ENCODE measurements at regions not wholly inside any gene's neighbourhood (a gene's known extent, or its start where the extent isn't known, plus 50 kb on each side); places are given as distances from the start of the nearest gene placed in this dataset.

DNA sequence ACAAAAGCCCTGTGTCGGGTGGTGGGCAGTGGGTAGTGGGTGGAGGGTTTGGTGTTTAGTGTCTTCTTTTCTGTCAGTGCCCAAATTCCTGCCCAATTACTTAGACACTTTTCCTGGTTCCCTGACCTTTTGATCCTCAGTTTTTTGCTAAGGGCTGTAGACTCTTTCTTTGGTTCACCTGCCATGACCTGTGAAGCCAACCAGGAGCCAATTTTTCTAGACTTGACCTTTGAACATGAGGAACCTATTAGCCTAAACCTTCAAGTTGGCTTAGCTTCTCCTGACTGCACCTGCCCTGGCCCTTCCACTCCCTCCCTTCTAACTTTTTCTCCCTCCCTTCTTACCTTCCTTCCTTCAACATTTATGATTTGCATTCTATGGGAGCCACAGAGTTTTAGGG lies 94.5 kb downstream of the MID1IP1 start:
- no peak for TF ChIP-seq EP300 (IDR thresholded peaks at IDR 0.05)
- TF ChIP-seq POLR2A (IDR thresholded peaks at IDR 0.05) = no peak

Measured in ovary (tissue), 1 donor.